Fibroblast of pulmonary artery (primary cell): ENCODE measurements at regions not wholly inside any gene's neighbourhood (a gene's known extent, or its start where the extent isn't known, plus 50 kb on each side); places are given as distances from the start of the nearest gene placed in this dataset.

Experiments
- DNase-seq: peaks from one replicate; pipeline ENCODE4 v3.0.0-alpha.2; 2010; ENCODE audit warnings: low read depth
- H3K4me3 ChIP-seq: replicated peaks from 2 replicates; pipeline ENCODE4 v1.5.1; 2011; ENCODE audit warnings: low read depth, mild to moderate bottlenecking, control low read depth, low read length, moderate library complexity
- CTCF ChIP-seq: IDR thresholded peaks from 2 replicates; pipeline ENCODE4 v1.5.1; 2011; ENCODE audit warnings: mild to moderate bottlenecking, control low read depth, low read length, inconsistent platforms; ENCODE audit errors: missing control alignments

DNA sequence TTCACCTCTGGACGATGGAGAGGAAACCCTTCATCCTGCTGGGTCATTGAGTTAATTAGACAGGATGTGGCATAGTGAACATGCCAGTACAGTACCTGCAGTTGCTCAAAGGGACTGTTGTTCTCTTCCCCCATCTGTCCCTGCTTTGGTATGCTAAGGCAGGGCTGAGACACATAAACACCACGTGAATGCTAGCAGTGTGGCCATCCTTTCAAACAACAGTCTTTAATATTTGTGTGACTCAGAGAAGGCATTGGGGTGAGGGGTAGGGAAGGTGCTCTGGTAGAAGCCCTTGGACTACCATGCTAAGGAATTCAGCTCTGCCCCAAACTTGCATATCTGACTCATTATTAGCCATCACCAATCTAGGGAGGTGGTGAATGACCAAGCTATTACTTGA, 180.2 kb upstream of the ZNF618 start:
- no peak for DNase-seq
- H3K4me3 ChIP-seq = no peak overlapping the region
- no peak for TF ChIP-seq CTCF

DNA sequence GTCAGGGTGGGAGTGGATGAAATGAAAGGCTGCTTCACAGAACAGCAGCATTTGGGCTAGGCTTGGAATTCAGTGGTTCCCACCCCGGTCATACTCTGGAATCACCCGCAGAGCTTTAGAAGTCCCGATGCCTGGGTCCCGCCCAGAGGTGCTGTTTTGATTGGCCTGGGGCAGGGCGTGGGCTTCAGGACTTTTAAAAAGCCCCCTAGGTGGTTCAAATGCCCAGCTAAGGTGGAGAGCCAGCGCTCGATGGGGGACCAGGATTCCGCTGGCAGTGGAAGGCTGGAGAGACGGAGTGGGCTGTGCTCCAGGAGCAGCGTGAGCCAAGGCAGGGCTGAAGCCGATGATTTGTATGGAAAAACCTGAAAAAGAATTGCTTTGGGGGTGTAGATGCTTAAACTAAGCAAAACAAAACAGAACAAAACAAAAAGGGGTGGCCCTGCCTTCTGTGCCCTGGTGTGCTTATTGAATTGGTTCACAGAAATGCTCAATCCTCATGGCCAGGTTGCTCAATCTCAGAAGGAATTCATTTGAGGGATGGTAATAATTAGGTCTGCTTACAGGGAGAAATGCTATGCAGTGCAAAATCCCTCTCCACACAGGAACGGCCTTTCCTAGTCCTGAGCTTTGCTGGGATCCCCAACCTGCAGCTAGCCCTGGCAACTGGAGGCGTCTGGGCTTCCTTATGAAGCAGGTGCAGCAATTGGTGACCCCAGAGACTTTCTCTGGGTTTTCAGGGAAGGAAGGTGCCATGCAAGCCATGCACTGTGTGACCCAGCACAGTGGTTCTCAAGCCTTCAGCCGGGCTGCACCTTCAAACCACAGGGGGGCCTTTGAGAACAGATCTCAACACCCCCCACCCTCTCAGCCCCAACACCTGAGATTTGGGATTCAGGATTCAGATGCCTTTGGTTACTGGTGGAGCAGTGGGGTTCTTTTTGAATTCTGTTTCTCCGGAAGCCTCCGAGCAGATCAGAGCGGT, 174.0 kb upstream of the ZNF618 start:
- DNase-seq = no peak
- no peak overlapping the region for H3K4me3 ChIP-seq
- no peak for TF ChIP-seq CTCF

- DNase-seq = no peak
- no peak for TF ChIP-seq CTCF
These were observed 170.7 kb upstream of the ZNF618 start for GRCh38 chr9:113705306-113705927.

DNA sequence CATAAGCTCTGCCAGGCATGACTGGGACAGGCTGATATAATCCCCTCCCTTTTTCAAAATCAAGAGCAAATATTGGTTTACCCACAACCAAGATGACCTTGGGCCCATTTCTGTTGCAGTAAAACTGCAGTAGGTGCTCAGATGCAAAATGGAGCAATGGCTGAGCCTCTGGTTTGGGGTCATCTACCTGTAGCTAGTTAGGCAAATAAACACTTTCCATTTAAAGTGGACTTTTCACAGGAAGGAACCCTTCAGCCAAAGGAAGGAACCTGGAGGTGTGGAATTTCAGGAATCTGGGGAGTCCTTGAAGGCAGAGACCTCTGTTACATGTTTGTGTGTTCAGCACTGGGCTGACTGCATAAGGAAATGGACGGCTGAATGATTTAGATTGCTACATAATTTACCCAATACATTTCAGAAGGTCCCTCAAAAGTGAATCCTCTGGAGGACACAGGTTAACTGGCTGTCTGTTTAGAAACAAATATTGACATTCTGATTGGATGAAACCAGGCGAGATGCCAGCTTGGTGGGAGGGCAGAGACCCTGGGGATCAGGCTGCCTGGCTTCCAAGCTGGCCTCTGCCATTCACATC, 170.1 kb upstream of the ZNF618 start:
- no peak overlapping the region for H3K4me3 ChIP-seq
- no peak for DNase-seq
- TF ChIP-seq CTCF = no peak

More at GRCh38 chr9:113705306-113705927, 170.7 kb upstream of the ZNF618 start:
- H3K4me3 ChIP-seq = no peak overlapping the region

DNA sequence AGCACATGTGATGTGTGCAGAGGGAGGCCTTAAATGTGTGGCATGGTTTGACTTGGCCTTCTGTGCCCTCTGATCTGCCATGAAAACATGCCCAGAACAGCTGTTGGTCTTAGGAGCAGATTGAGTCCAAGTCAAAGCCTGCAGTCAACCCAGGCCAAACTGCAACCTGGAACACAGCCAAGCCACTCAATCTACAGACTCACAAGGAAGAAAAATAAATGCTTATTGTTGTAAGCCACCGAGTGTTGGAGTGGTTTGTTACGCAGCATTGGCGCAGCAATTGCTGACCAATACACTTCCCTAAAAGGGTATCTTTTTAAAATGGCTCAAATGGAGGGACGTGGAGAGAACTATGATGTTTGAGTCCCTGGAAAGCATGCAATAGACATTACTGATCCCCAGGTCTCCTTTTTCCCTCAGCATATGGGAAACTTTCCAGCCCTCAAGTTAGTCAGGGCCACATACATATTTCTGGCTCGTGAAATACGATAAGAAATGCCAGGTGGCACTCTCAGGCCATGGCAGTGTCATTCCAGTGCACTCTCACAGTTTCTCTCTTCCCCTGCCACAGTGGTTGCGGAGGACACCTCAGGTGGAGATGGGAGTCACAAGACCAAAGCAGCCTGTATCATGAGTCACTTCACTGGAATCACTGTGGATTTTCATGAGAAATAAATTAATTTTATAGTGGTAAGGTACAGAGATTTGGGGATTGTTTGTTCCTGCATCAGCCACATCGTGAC, 168.0 kb upstream of the ZNF618 start:
- H3K4me3 ChIP-seq = no peak overlapping the region
- no peak for DNase-seq
- no peak for TF ChIP-seq CTCF

GRCh38 chr9:113708821-113709713, 167.0 kb upstream of the ZNF618 start:
- TF ChIP-seq CTCF = no peak
- DNase-seq = no peak
- no peak overlapping the region for H3K4me3 ChIP-seq
